HCT116 (cell line): ENCODE measurements at regions not wholly inside any gene's neighbourhood (a gene's known extent, or its start where the extent isn't known, plus 50 kb on each side); places are given as distances from the start of the nearest gene placed in this dataset.

ENCODE experiments used
- ATAC-seq: fragments of 200-7000 bp; cut with Tn5 transposase; 2 replicates; pipeline ENCODE4 v1.9.1; 2020; ENCODE audit warnings: mild to moderate bottlenecking, moderate library complexity
- BruUV-seq: library from RNA; stranded (reverse); fragments of 400-500 nt; replicated peaks from 2 replicates; lab custom pipeline; 2021; lab: Mats Ljungman, UMichigan
- CTCF ChIA-PET: fragments of 300-600 bp; sonication (Branson Sonifier 250); formaldehyde crosslinking; loops from one replicate; lab custom pipeline; 2021; ENCODE audit warnings: antibody characterized with exemption; lab: Charles Lee
- POLR2A ChIA-PET: fragments of 300-600, 350-600 bp; sonication (Branson Sonifier 250); formaldehyde crosslinking; loops from one replicate; lab custom pipeline; 2021; ENCODE audit warnings: antibody characterized with exemption; lab: Charles Lee
- RAD21 ChIA-PET, 2 experiments: fragments of 300-600 bp; sonication (Branson Sonifier 250); formaldehyde crosslinking; loops; one replicate each; lab custom pipeline; 2023; ENCODE audit warnings: low total read pairs in 2 of 2; ENCODE audit not compliant: uncharacterized antibody in 2 of 2, unreplicated experiment in 2 of 2, low non-redundant PET in 1 of 2; lab: Charles Lee
- DNase-seq: peaks from one replicate; pipeline ENCODE4 v3.0.0-alpha.2; 2010; ENCODE audit warnings: low read depth, low spot score
- H2AFZ ChIP-seq: fragments of 200-600 bp; shearing (Covaris generic), sonication (generic); 2 replicates; pipeline ENCODE4 v1.6.1; 2017; ENCODE audit warnings: low read depth, mixed run types, mixed read lengths, antibody characterized with exemption, low read length; ENCODE audit not compliant: poor library complexity, severe bottlenecking
- H3K27ac ChIP-seq: 2 replicates; pipeline ENCODE4 v1.5.1; 2012; ENCODE audit warnings: low read depth, low read length
- H3K27me3 ChIP-seq: fragments of 200-600 bp; sonication (generic); 2 replicates; pipeline ENCODE4 v1.6.1; 2016; ENCODE audit warnings: mixed run types, low read length, mixed read lengths; ENCODE audit not compliant: insufficient read depth
- H3K36me3 ChIP-seq, 2 experiments: fragments of 200-500 bp in 1 of 2; fragments of 200-600 bp in 1 of 2; sonication (Bioruptor generic) in 1 of 2; sonication (generic) in 1 of 2; 2 replicates each; pipeline versions ENCODE4 v1.5.1 to v1.6.1; 2014 to 2016; ENCODE audit warnings: low read length in 2 of 2, inconsistent platforms in 1 of 2, mixed read lengths in 1 of 2, mixed run types in 1 of 2; ENCODE audit not compliant: insufficient read depth in 2 of 2, control insufficient read depth in 1 of 2
- H3K4me1 ChIP-seq, 2 experiments: fragments of 200-600 bp in 1 of 2; sonication (generic) in 1 of 2; 2 replicates each; pipeline versions ENCODE4 v1.5.1 to v1.6.1; 2012 to 2017; ENCODE audit warnings: low read length in 2 of 2, inconsistent platforms in 1 of 2, mild to moderate bottlenecking in 1 of 2, mixed read lengths in 1 of 2, mixed run types in 1 of 2, moderate library complexity in 1 of 2; ENCODE audit not compliant: insufficient read depth in 2 of 2, control insufficient read depth in 1 of 2
- H3K4me2 ChIP-seq: fragments of 200-600 bp; sonication (generic); 2 replicates; pipeline ENCODE4 v1.6.1; 2017; ENCODE audit warnings: mixed run types, low read length, mixed read lengths
- H3K4me3 ChIP-seq, 2 experiments: fragments of 200-600 bp in 1 of 2; sonication (generic) in 1 of 2; replicated peaks in 1 of 2; 2 replicates each; pipeline ENCODE4 v1.5.1; 2011 to 2016; ENCODE audit warnings: low read length in 2 of 2, control low read depth in 1 of 2, low read depth in 1 of 2, mild to moderate bottlenecking in 1 of 2, mixed read lengths in 1 of 2, mixed run types in 1 of 2
- H3K79me2 ChIP-seq: fragments of 200-600 bp; sonication (generic); 2 replicates; pipeline ENCODE4 v1.6.1; 2017; ENCODE audit warnings: mild to moderate bottlenecking, mixed run types, low read length, moderate library complexity, mixed read lengths; ENCODE audit not compliant: insufficient read depth
- H3K9ac ChIP-seq: fragments of 200-600 bp; sonication (generic); 2 replicates; pipeline ENCODE4 v1.6.1; 2016; ENCODE audit warnings: low read length, mixed read lengths
- H3K9me2 ChIP-seq: fragments of 200-600 bp; sonication (generic), shearing (Covaris generic); 2 replicates; pipeline ENCODE4 v1.6.1; 2017; ENCODE audit warnings: mixed run types, mild to moderate bottlenecking, moderate library complexity; ENCODE audit not compliant: insufficient read depth
- H3K9me3 ChIP-seq, 2 experiments: fragments of 200-500 bp in 1 of 2; fragments of 200-600 bp in 1 of 2; sonication (Bioruptor generic) in 1 of 2; sonication (generic) in 1 of 2; 2 replicates each; pipeline ENCODE4 v1.6.1; 2014 to 2017; ENCODE audit warnings: low read length in 2 of 2, mixed read lengths in 2 of 2, inconsistent platforms in 1 of 2, low read depth in 1 of 2, mild to moderate bottlenecking in 1 of 2, mixed run types in 1 of 2, moderate library complexity in 1 of 2; ENCODE audit not compliant: control insufficient read depth in 1 of 2, insufficient read depth in 1 of 2
- H4K20me1 ChIP-seq: fragments of 200-600 bp; sonication (generic), shearing (Covaris generic); 2 replicates; pipeline ENCODE4 v1.6.1; 2017; ENCODE audit warnings: mixed run types, mild to moderate bottlenecking, moderate library complexity; ENCODE audit not compliant: insufficient read depth
- CBX3 ChIP-seq: IDR thresholded peaks from 2 replicates; pipeline ENCODE4 v1.6.1; 2012; ENCODE audit warnings: low read depth
- CEBPB ChIP-seq: IDR thresholded peaks from 2 replicates; pipeline ENCODE4 v1.6.1; 2012; ENCODE audit warnings: low read depth
- JUND ChIP-seq: IDR thresholded peaks from 2 replicates; pipeline ENCODE4 v1.6.1; 2012
- POLR2A ChIP-seq: IDR thresholded peaks from 2 replicates; pipeline ENCODE4 v1.7.0; 2011; ENCODE audit warnings: borderline replicate concordance; ENCODE audit not compliant: insufficient read depth, insufficient read length; ENCODE audit errors: extremely low read depth
- SIN3A ChIP-seq: IDR thresholded peaks from 2 replicates; pipeline ENCODE4 v1.6.1; 2012; ENCODE audit warnings: low read depth
- TCF7L2 ChIP-seq: IDR thresholded peaks from 2 replicates; pipeline ENCODE4 v1.7.0; 2011; ENCODE audit warnings: borderline replicate concordance, inconsistent platforms; ENCODE audit not compliant: insufficient read depth, insufficient read length; ENCODE audit errors: extremely low read depth
- intact Hi-C: fragments of 100-400 bp; cut with micrococcal nuclease; formaldehyde crosslinking; loops from 2 replicates; pipeline ENCODE4 v1.10.0; 2022
- TF ChIP-seq, protein P1 (sequence below): IDR thresholded peaks from 2 replicates; pipeline ENCODE4 v1.6.1; 2012
- TF ChIP-seq, protein P2 (sequence below), 3 experiments: fragments of 200-600 bp in 1 of 3; sonication (generic) in 1 of 3; IDR thresholded peaks in 2 of 3; conservative IDR thresholded peaks in 1 of 3; 2 replicates each; pipeline ENCODE4 v1.5.1; 2012 to 2017; ENCODE audit warnings: low read depth in 2 of 3, low read length in 2 of 3, antibody characterized with exemption in 1 of 3, borderline replicate concordance in 1 of 3, control low read depth in 1 of 3, mild to moderate bottlenecking in 1 of 3, mixed read lengths in 1 of 3, mixed run types in 1 of 3, moderate library complexity in 1 of 3; ENCODE audit not compliant: insufficient read depth in 1 of 3

- ATAC-seq (no peak), DNase-seq (no peak)
- Histone ChIP-seq H3K36me3 (no peaks in the 10 kb centered on the region), H3K9me2 (no peaks in the 10 kb centered on the region), H3K9ac (no peak overlapping the region), H2AFZ (no peak overlapping the region), H3K4me2 (no peak overlapping the region), H3K79me2 (no peaks in the 10 kb centered on the region), H3K4me3 (no peak overlapping the region), H3K27me3 (no peaks in the 10 kb centered on the region), H3K4me1 (no peaks in the 10 kb centered on the region), H4K20me1 (no peaks in the 10 kb centered on the region), H3K9me3 (no peaks in the 10 kb centered on the region), H3K27ac (no peak overlapping the region)
- BruUV-seq, result no TSS peak
- ChIA-PET POLR2A (no interaction called here), CTCF (no interaction called here), RAD21 (no interaction called here)
- TF ChIP-seq CEBPB (no peak), POLR2A (no peak), JUND (no peak), TCF7L2 (no peak), CBX3 (no peak), SIN3A (no peak)
- TF ChIP-seq, protein P1, sequence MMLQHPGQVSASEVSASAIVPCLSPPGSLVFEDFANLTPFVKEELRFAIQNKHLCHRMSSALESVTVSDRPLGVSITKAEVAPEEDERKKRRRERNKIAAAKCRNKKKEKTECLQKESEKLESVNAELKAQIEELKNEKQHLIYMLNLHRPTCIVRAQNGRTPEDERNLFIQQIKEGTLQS, result no peak
- TF ChIP-seq, protein P2, sequence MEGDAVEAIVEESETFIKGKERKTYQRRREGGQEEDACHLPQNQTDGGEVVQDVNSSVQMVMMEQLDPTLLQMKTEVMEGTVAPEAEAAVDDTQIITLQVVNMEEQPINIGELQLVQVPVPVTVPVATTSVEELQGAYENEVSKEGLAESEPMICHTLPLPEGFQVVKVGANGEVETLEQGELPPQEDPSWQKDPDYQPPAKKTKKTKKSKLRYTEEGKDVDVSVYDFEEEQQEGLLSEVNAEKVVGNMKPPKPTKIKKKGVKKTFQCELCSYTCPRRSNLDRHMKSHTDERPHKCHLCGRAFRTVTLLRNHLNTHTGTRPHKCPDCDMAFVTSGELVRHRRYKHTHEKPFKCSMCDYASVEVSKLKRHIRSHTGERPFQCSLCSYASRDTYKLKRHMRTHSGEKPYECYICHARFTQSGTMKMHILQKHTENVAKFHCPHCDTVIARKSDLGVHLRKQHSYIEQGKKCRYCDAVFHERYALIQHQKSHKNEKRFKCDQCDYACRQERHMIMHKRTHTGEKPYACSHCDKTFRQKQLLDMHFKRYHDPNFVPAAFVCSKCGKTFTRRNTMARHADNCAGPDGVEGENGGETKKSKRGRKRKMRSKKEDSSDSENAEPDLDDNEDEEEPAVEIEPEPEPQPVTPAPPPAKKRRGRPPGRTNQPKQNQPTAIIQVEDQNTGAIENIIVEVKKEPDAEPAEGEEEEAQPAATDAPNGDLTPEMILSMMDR (IDR thresholded peaks at IDR 0.05 in 2 of 3, conservative IDR thresholded peaks at IDR 0.05 in 1 of 3; ENCODE audit: borderline replicate concordance in 1 of 3, insufficient read depth in 1 of 3, low read depth in 2 of 3, low read length in 2 of 3), result no peak
- intact Hi-C loops, result no loop called here
Observed at GRCh38 chr21:14598065-14598464, 52.0 kb upstream of the SAMSN1 start.
